Endothelial cell of umbilical vein (primary cell): ENCODE measurements at regions not wholly inside any gene's neighbourhood (a gene's known extent, or its start where the extent isn't known, plus 50 kb on each side); places are given as distances from the start of the nearest gene placed in this dataset.

Experiments
- BruUV-seq: library from RNA; stranded (reverse); fragments of 400-500 nt; replicated peaks from 2 replicates; lab custom pipeline; 2021; lab: Mats Ljungman, UMichigan
- CTCF ChIA-PET: fragments of 300-600, 350-600 bp; sonication (Branson Sonifier 250); formaldehyde crosslinking; loops from one replicate; lab custom pipeline; 2021; ENCODE audit warnings: antibody characterized with exemption, inconsistent platforms; lab: Charles Lee
- POLR2A ChIA-PET: fragments of 300-600, 350-600 bp; sonication (Branson Sonifier 250); formaldehyde crosslinking; loops from one replicate; lab custom pipeline; 2021; ENCODE audit warnings: antibody characterized with exemption, inconsistent platforms; lab: Charles Lee
- DNase-seq: peaks from one replicate; pipeline ENCODE4 v3.0.0-alpha.2; 2011; ENCODE audit warnings: low read depth, low spot score
- FAIRE-seq: peaks from 2 replicates; lab custom pipeline; 2011; peaks lifted over from hg19 to GRCh38; lab: Jason Lieb, UNC
- H2AFZ ChIP-seq: 2 replicates; pipeline ENCODE4 v1.6.0; 2012; ENCODE audit warnings: low read depth, low read length, control low read depth, inconsistent platforms
- H3K27ac ChIP-seq: 2 replicates; pipeline ENCODE4 v1.5.1; 2011; ENCODE audit warnings: low read depth, mild to moderate bottlenecking, control low read depth, low read length, moderate library complexity; ENCODE audit not compliant: insufficient read depth
- H3K27me3 ChIP-seq, 2 experiments: 2 replicates each; pipeline versions ENCODE4 v1.6.0 to v1.6.1; 2011; ENCODE audit warnings: low read length in 2 of 2, mixed read lengths in 1 of 2; ENCODE audit not compliant: control insufficient read depth in 2 of 2, insufficient read depth in 2 of 2
- H3K36me3 ChIP-seq, 2 experiments: 2 replicates in 1 of 2; 3 replicates in 1 of 2; pipeline ENCODE4 v1.5.1; 2011; ENCODE audit warnings: low read length in 2 of 2, mild to moderate bottlenecking in 1 of 2, moderate library complexity in 1 of 2; ENCODE audit not compliant: control insufficient read depth in 2 of 2, insufficient read depth in 2 of 2; ENCODE audit errors: extremely low read depth in 1 of 2
- H3K4me1 ChIP-seq: 3 replicates; pipeline ENCODE4 v1.5.1; 2011; ENCODE audit warnings: mild to moderate bottlenecking, low read length; ENCODE audit not compliant: control insufficient read depth, insufficient read depth; ENCODE audit errors: extremely low read depth
- H3K4me2 ChIP-seq: 2 replicates; pipeline ENCODE4 v1.6.1; 2011; ENCODE audit warnings: low read length, control low read depth, mixed read lengths; ENCODE audit not compliant: insufficient read depth
- H3K4me3 ChIP-seq, 3 experiments: fragments of 200-600 bp in 1 of 3; sonication (generic), shearing (Covaris generic) in 1 of 3; replicated peaks in 1 of 3; 2 replicates each; pipeline ENCODE4 v1.5.1; 2011 to 2016; ENCODE audit warnings: control low read depth in 3 of 3, low read length in 3 of 3, mild to moderate bottlenecking in 2 of 3, inconsistent platforms in 1 of 3, low read depth in 1 of 3, moderate library complexity in 1 of 3; ENCODE audit not compliant: insufficient read depth in 1 of 3
- H3K79me2 ChIP-seq: 2 replicates; pipeline ENCODE4 v1.6.0; 2012; ENCODE audit warnings: low read length, inconsistent platforms; ENCODE audit not compliant: control insufficient read depth, insufficient read depth
- H3K9ac ChIP-seq: replicated peaks from 2 replicates; pipeline ENCODE3; 2011; ENCODE audit warnings: low read length, control low read depth; ENCODE audit not compliant: insufficient read depth; ENCODE audit errors: extremely low read depth
- H3K9me1 ChIP-seq: replicated peaks from 3 replicates; pipeline ENCODE4 v1.6.0; 2011; ENCODE audit warnings: mild to moderate bottlenecking, low read length; ENCODE audit not compliant: control insufficient read depth, insufficient read depth; ENCODE audit errors: extremely low read depth
- H3K9me3 ChIP-seq: replicated peaks from 2 replicates; pipeline ENCODE4 v1.5.1; 2012; ENCODE audit warnings: low read length, inconsistent platforms; ENCODE audit not compliant: control insufficient read depth, insufficient read depth
- H4K20me1 ChIP-seq: replicated peaks from 2 replicates; pipeline ENCODE3; 2011; ENCODE audit warnings: mild to moderate bottlenecking, low read length; ENCODE audit not compliant: control insufficient read depth, insufficient read depth; ENCODE audit errors: extremely low read depth
- CTCF ChIP-seq, 2 donors: IDR thresholded peaks; 1 replicate in 1 of 2; 2 replicates in 1 of 2; pipeline ENCODE4 v1.5.1; 2011; ENCODE audit warnings: low read length in 2 of 2, mild to moderate bottlenecking in 2 of 2, moderate library complexity in 2 of 2, control low read depth in 1 of 2, inconsistent platforms in 1 of 2, low read depth in 1 of 2; ENCODE audit not compliant: insufficient read depth in 1 of 2; ENCODE audit errors: extremely low read depth in 1 of 2
- EZH2 ChIP-seq: IDR thresholded peaks from 2 replicates; pipeline ENCODE4 v1.6.1; 2012; ENCODE audit warnings: borderline replicate concordance, low read depth, mild to moderate bottlenecking, moderate library complexity, low read length, inconsistent platforms; ENCODE audit not compliant: severe bottlenecking
- FOS ChIP-seq: IDR thresholded peaks from 2 replicates; pipeline ENCODE4 v1.6.1; 2011; ENCODE audit warnings: mild to moderate bottlenecking, low read length, moderate library complexity, borderline replicate concordance; ENCODE audit not compliant: insufficient read depth
- GATA2 ChIP-seq: IDR thresholded peaks from 2 replicates; pipeline ENCODE4 v1.7.0; 2011; ENCODE audit warnings: low read depth, mild to moderate bottlenecking, moderate library complexity, mixed read lengths, low read length; ENCODE audit not compliant: insufficient read length, insufficient read depth
- JUN ChIP-seq: IDR thresholded peaks from 2 replicates; pipeline ENCODE4 v1.6.1; 2011; ENCODE audit warnings: borderline replicate concordance, low read depth; ENCODE audit not compliant: insufficient read length, insufficient read depth
- MAX ChIP-seq: IDR thresholded peaks from 2 replicates; pipeline ENCODE4 v1.6.1; 2011; ENCODE audit not compliant: insufficient read depth, insufficient read length
- MYC ChIP-seq: IDR thresholded peaks from one replicate; pipeline ENCODE4 v1.6.1; 2011; ENCODE audit warnings: mild to moderate bottlenecking, low read depth, low read length
- POLR2A ChIP-seq: IDR thresholded peaks from 2 replicates; pipeline ENCODE4 v1.6.1; 2012; ENCODE audit warnings: low read depth, mild to moderate bottlenecking, control low read depth, low read length
- POLR2AphosphoS5 ChIP-seq: IDR thresholded peaks from 2 replicates; pipeline ENCODE4 v1.6.1; 2012; ENCODE audit warnings: low read depth, mild to moderate bottlenecking, control low read depth, low read length, moderate library complexity; ENCODE audit not compliant: insufficient read depth
- dilution Hi-C: fragments of 300-500 bp; cut with MboI; formaldehyde crosslinking; loops from one replicate; pipeline ENCODE4 v1.15.0; 2019; ENCODE audit warnings: low sequenced_read_pairs; ENCODE audit not compliant: extremely low pct_ligation_motif_present
- intact Hi-C: fragments of 100-400 bp; cut with micrococcal nuclease; formaldehyde crosslinking; loops from one replicate; pipeline ENCODE4 v1.10.0; 2022

DNA sequence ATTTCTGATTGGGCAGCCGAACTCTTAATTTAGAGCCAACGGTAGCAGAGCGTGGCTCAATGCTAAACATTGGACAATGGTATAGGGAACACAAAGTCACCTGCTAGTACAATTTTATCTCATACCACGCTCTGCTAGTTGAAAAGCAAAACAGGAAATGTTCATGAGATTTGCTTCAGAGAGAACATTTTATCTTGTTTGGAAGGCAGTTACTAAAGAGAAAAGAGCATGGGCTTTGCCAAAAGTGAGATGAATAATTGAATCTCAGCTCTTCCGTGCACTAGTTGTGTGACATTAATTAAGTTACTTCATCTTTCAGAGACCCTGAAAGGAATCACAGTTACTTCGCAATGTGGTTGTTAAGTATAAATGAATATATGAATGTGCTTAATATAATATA lies 161.5 kb upstream of the FAM13C start:
- no peaks in the 10 kb centered on the region for H3K9me1 ChIP-seq
- H4K20me1 ChIP-seq: no peaks in the 10 kb centered on the region
- no peak overlapping the region for H3K4me3 ChIP-seq
- H3K36me3 ChIP-seq: no peaks in the 10 kb centered on the region
- no peak overlapping the region for H2AFZ ChIP-seq
- FAIRE-seq (no peak), DNase-seq (no peak)
- TF ChIP-seq JUN (no peak), GATA2 (no peak), POLR2A (no peak), MYC (no peak), EZH2 (no peak), POLR2AphosphoS5 (no peak), CTCF (IDR thresholded peaks at IDR 0.05; ENCODE audit: extremely low read depth in 1 of 2, insufficient read depth in 1 of 2, low read depth in 1 of 2, low read length in 2 of 2) (no peak), FOS (no peak), MAX (no peak)
- no peak overlapping the region for H3K27ac ChIP-seq
- H3K27me3 ChIP-seq: no peaks in the 10 kb centered on the region
- no peaks in the 10 kb centered on the region for H3K79me2 ChIP-seq
- H3K9me3 ChIP-seq: no peaks in the 10 kb centered on the region
- intact Hi-C loops (no loop called here), dilution Hi-C loops (no loop called here)
- H3K4me1 ChIP-seq: no peaks in the 10 kb centered on the region
- POLR2A ChIA-PET: no interaction called here
- CTCF ChIA-PET: no interaction called here
- no peak overlapping the region for H3K4me2 ChIP-seq
- no peak overlapping the region for H3K9ac ChIP-seq
- BruUV-seq: no TSS peak
